ENCODE measurements at regions not wholly inside any gene's neighbourhood (a gene's known extent, or its start where the extent isn't known, plus 50 kb on each side); places are given as distances from the start of the nearest gene placed in this dataset.

DNA sequence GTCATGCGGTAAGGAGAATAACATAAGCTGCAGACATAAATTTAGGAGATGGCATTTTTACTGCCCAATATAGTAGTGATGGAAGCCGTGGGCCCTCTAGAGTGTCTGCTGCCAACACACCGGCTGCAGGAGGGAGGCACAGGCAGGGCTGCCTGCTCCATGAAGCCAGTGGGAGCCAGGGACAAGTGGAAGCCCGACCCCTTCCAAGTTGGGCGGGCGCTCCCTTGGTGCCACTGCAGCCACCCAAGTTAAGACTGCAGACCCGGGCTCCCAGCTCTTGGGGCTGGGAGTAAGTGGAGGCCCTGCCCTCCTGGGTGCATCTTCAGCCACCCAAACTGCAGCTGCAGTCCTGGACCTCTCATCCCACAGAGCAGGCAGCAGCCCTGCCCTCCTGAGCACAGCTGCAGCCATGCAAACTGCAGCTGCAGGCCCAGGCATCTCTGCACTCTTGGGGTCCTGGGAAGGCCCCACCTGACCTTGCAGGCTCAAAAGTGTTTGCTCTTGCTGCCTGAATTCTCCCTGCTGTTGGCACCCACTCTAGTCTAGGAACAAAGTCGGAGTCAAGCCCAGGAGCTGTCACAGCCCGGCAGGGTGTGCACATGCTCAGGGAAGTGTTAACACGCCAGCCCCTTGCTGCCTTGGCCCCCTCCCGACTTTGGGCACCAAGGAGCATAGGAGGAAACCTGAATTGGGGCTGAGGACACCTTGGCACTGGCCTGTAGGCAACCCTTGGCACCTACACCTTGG lies 437.2 kb upstream of the PRMT6 start:
- FAIRE-seq, result no peak
- intact Hi-C loops (cut with micrococcal nuclease; ENCODE audit: unreplicated experiment), result no loop called here
- ChIA-PET POLR2A (no interaction called here), CTCF (interaction anchor here (1.6 kb wide), 1 partner anchor 13 kb away, joined by 4 read pairs; no protein-coding TSS in a partner anchor), SMC1A (ENCODE audit: uncharacterized antibody, unreplicated experiment) (no interaction called here), RAD21 (ENCODE audit: unreplicated experiment) (no interaction called here)
- Histone ChIP-seq H3K9me3 (replicated peaks; ENCODE audit: control insufficient read depth, insufficient read depth, low read length) (no peaks in the 10 kb centered on the region), H3K27ac (ENCODE audit: control insufficient read depth, insufficient read depth) (no peak overlapping the region), H3K79me2 (ENCODE audit: control insufficient read depth, insufficient read depth, low read length) (no peaks in the 10 kb centered on the region), H2AFZ (ENCODE audit: control insufficient read depth, low read depth, low read length) (no peak overlapping the region), H3K4me3 (no peak overlapping the region), H3K36me3 (ENCODE audit: control insufficient read depth in 2 of 2, insufficient read depth in 2 of 2, low read length in 1 of 2) (no peaks in the 10 kb centered on the region), H4K20me1 (ENCODE audit: control insufficient read depth, insufficient read depth) (no peaks in the 10 kb centered on the region), H3K9ac (ENCODE audit: control insufficient read depth, insufficient read depth, low read length) (no peak overlapping the region), H3K4me2 (ENCODE audit: control insufficient read depth, insufficient read depth) (no peak overlapping the region), H3K4me1 (ENCODE audit: control insufficient read depth, insufficient read depth, low read length) (no peaks in the 10 kb centered on the region), H3K27me3 (replicated peaks in 1 of 2; ENCODE audit: control insufficient read depth in 2 of 2, insufficient read depth in 2 of 2, low read length in 1 of 2) (no peaks in the 10 kb centered on the region; a peak in 1 of 4 replicates)
- DNase-seq (ENCODE audit: low read depth, low spot score), result no peak
- no TSS peak for BruUV-seq (replicated peaks)
- in situ Hi-C loops (cut with MboI), result no loop called here
- WGBS (ENCODE audit: insufficient coverage, insufficient replicate concordance, low lambda C conversion rate, missing lambda C conversion rate), result 23% methylated on average over 11 of the region's 11 CpGs
- no peak for ATAC-seq
- no peak for TF ChIP-seq POLR2AphosphoS5 (IDR thresholded peaks at IDR 0.05; ENCODE audit: low read length)
- no peak for TF ChIP-seq SUPT20H (IDR thresholded peaks at IDR 0.05; ENCODE audit: borderline replicate concordance, control insufficient read depth, low read depth, low read length)
- no peak for TF ChIP-seq PAX5 (IDR thresholded peaks at IDR 0.05; ENCODE audit: borderline replicate concordance, low read depth, low read length)
- TF ChIP-seq STAT3 (IDR thresholded peaks at IDR 0.05; ENCODE audit: low read depth, low read length), result no peak
- TF ChIP-seq, protein P1, sequence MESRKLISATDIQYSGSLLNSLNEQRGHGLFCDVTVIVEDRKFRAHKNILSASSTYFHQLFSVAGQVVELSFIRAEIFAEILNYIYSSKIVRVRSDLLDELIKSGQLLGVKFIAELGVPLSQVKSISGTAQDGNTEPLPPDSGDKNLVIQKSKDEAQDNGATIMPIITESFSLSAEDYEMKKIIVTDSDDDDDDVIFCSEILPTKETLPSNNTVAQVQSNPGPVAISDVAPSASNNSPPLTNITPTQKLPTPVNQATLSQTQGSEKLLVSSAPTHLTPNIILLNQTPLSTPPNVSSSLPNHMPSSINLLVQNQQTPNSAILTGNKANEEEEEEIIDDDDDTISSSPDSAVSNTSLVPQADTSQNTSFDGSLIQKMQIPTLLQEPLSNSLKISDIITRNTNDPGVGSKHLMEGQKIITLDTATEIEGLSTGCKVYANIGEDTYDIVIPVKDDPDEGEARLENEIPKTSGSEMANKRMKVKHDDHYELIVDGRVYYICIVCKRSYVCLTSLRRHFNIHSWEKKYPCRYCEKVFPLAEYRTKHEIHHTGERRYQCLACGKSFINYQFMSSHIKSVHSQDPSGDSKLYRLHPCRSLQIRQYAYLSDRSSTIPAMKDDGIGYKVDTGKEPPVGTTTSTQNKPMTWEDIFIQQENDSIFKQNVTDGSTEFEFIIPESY (IDR thresholded peaks at IDR 0.05), result no peak
- TF ChIP-seq CHD2 (IDR thresholded peaks at IDR 0.05; ENCODE audit: borderline replicate concordance, low read depth, low read length), result no peak
- TF ChIP-seq, protein P2, sequence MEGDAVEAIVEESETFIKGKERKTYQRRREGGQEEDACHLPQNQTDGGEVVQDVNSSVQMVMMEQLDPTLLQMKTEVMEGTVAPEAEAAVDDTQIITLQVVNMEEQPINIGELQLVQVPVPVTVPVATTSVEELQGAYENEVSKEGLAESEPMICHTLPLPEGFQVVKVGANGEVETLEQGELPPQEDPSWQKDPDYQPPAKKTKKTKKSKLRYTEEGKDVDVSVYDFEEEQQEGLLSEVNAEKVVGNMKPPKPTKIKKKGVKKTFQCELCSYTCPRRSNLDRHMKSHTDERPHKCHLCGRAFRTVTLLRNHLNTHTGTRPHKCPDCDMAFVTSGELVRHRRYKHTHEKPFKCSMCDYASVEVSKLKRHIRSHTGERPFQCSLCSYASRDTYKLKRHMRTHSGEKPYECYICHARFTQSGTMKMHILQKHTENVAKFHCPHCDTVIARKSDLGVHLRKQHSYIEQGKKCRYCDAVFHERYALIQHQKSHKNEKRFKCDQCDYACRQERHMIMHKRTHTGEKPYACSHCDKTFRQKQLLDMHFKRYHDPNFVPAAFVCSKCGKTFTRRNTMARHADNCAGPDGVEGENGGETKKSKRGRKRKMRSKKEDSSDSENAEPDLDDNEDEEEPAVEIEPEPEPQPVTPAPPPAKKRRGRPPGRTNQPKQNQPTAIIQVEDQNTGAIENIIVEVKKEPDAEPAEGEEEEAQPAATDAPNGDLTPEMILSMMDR (IDR thresholded peaks at IDR 0.05 in 2 of 3, conservative IDR thresholded peaks at IDR 0.05 in 1 of 3; ENCODE audit: control insufficient read depth in 2 of 3, extremely low read depth in 1 of 3, insufficient read depth in 1 of 3, low read depth in 3 of 3, low read length in 3 of 3), result no peak
- TF ChIP-seq, protein P3, sequence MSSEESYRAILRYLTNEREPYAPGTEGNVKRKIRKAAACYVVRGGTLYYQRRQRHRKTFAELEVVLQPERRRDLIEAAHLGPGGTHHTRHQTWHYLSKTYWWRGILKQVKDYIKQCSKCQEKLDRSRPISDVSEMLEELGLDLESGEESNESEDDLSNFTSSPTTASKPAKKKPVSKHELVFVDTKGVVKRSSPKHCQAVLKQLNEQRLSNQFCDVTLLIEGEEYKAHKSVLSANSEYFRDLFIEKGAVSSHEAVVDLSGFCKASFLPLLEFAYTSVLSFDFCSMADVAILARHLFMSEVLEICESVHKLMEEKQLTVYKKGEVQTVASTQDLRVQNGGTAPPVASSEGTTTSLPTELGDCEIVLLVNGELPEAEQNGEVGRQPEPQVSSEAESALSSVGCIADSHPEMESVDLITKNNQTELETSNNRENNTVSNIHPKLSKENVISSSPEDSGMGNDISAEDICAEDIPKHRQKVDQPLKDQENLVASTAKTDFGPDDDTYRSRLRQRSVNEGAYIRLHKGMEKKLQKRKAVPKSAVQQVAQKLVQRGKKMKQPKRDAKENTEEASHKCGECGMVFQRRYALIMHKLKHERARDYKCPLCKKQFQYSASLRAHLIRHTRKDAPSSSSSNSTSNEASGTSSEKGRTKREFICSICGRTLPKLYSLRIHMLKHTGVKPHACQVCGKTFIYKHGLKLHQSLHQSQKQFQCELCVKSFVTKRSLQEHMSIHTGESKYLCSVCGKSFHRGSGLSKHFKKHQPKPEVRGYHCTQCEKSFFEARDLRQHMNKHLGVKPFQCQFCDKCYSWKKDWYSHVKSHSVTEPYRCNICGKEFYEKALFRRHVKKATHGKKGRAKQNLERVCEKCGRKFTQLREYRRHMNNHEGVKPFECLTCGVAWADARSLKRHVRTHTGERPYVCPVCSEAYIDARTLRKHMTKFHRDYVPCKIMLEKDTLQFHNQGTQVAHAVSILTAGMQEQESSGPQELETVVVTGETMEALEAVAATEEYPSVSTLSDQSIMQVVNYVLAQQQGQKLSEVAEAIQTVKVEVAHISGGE (CRISPR knock-in tag; IDR thresholded peaks at IDR 0.05), result no peak
- TF ChIP-seq WRNIP1 (IDR thresholded peaks at IDR 0.05; ENCODE audit: borderline replicate concordance, low read depth, low read length), result no peak
- TF ChIP-seq, protein P4, sequence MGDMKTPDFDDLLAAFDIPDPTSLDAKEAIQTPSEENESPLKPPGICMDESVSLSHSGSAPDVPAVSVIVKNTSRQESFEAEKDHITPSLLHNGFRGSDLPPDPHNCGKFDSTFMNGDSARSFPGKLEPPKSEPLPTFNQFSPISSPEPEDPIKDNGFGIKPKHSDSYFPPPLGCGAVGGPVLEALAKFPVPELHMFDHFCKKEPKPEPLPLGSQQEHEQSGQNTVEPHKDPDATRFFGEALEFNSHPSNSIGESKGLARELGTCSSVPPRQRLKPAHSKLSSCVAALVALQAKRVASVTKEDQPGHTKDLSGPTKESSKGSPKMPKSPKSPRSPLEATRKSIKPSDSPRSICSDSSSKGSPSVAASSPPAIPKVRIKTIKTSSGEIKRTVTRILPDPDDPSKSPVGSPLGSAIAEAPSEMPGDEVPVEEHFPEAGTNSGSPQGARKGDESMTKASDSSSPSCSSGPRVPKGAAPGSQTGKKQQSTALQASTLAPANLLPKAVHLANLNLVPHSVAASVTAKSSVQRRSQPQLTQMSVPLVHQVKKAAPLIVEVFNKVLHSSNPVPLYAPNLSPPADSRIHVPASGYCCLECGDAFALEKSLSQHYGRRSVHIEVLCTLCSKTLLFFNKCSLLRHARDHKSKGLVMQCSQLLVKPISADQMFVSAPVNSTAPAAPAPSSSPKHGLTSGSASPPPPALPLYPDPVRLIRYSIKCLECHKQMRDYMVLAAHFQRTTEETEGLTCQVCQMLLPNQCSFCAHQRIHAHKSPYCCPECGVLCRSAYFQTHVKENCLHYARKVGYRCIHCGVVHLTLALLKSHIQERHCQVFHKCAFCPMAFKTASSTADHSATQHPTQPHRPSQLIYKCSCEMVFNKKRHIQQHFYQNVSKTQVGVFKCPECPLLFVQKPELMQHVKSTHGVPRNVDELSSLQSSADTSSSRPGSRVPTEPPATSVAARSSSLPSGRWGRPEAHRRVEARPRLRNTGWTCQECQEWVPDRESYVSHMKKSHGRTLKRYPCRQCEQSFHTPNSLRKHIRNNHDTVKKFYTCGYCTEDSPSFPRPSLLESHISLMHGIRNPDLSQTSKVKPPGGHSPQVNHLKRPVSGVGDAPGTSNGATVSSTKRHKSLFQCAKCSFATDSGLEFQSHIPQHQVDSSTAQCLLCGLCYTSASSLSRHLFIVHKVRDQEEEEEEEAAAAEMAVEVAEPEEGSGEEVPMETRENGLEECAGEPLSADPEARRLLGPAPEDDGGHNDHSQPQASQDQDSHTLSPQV (IDR thresholded peaks at IDR 0.05), result no peak
- TF ChIP-seq IRF4 (IDR thresholded peaks at IDR 0.05; ENCODE audit: low read depth, low read length), result no peak
- no peak for TF ChIP-seq SRF (IDR thresholded peaks at IDR 0.05; ENCODE audit: low read depth in 2 of 2, low read length in 2 of 2)

Data from GM12878 (cell line).